GM12872 (cell line): ENCODE measurements at regions not wholly inside any gene's neighbourhood (a gene's known extent, or its start where the extent isn't known, plus 50 kb on each side); places are given as distances from the start of the nearest gene placed in this dataset.

Source experiments
- CTCF ChIP-seq: IDR thresholded peaks from 3 replicates; pipeline ENCODE4 v1.5.1; 2011; ENCODE audit warnings: low read depth, mild to moderate bottlenecking, low read length, moderate library complexity; ENCODE audit not compliant: insufficient read depth

DNA sequence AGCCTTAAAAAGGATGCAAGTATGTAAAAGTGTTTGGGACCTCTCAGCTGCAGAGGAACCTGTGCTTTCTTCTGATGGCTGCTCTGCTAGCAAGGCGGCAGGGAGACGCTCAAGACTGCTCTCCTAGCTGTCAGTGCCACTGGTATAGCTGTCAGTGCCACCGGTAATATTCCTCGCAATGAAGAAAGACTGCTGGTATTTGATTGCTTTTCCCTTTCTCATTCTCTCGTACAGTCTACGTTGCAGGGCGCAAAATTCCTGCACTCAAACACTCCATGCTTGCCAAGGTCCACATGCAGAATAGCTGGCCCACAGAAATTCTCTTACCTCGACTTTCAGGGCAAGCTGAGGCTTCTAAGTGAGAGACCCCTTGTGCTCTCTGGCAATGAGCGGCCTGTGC is 432.6 kb upstream of the KLF6 start:
- TF ChIP-seq CTCF: no peak

- no peak for TF ChIP-seq CTCF
These were observed 432.2 kb upstream of the KLF6 start for GRCh38 chr10:4217187-4217586.

- TF ChIP-seq CTCF: no peak
These were observed 431.7 kb upstream of the KLF6 start for GRCh38 chr10:4216726-4217125.

- TF ChIP-seq CTCF: no peak
These were observed 431.1 kb upstream of the KLF6 start for GRCh38 chr10:4215963-4216575.

- TF ChIP-seq CTCF: no peak
These were observed 430.5 kb upstream of the KLF6 start for GRCh38 chr10:4215485-4215884.

DNA sequence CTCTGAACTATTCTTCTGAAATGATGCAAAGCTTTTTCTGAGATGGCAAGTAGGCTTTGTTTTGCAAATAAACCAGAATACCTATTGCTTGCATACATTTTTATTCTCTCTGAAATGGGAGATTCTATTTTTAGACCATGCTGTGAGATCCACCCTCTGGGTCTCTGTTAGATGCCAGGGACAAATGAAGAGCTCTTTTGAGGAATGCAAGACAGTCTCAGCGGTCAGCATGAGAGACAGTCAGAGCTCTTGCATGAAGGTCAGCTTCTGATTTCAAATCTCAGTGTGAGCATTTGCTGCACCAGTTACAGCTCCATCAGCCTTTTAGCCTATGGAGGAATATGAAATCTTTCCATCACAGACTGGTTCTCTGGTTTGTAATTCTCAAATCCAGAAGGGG is 429.9 kb upstream of the KLF6 start:
- no peak for TF ChIP-seq CTCF

- no peak for TF ChIP-seq CTCF
These were observed 428.4 kb upstream of the KLF6 start for GRCh38 chr10:4213441-4213840.
